ENCODE measurements at regions not wholly inside any gene's neighbourhood (a gene's known extent, or its start where the extent isn't known, plus 50 kb on each side); places are given as distances from the start of the nearest gene placed in this dataset.
A peak's percentile ranks its signal among the peaks of the same experiment; 100 is the strongest.

DNA sequence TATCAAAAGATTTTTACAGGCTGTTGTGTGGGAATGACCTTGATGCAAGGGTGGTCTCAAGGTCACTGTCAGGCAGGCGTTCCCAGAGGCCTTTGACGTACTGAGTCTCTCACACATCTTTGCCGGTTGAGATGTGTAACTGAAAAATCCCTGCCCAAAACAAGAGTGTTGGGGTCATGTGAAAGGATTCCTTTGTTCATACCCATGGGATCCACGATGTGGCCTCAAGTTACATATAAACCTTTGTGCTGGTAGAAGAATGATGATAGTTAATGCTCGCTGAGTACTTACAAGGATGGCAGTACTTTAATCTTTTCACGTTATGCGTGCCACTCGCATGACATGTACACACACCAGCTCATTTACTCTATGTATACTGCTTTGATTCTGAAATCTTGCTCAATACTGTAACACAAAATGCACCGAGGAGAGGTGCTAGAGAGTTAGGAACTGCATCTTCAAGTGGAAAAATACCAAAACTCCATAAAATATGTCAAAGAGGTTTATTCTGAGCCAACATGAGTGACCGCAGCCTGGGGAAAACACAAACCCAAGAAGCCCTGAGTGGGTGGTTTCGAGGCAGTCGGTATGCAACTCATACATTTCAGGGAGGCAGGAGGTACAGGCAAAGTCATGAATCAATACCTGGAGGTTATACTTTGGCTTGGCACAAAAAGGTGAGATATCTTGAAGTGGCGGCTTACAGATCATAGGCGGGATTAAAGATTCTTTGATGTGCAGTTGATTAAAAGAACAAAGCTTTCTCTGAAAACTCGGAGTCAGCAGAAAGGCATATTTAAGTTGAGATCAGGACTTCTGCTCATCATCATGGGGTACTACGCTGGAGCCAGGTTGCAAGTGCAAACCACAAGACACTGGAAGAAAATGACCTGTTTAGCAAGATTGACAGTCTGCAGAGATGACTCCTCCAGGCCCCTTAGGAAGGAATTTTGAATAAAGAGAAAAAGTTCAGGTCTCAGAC lies 87.4 kb upstream of the ARHGEF7 start:
- Mint-ChIP-seq H3K27me3 (peaks cover 4% of the 10 kb centered on the region), H3K27ac (peak overlapping the region; percentile 81), H3K36me3 (ENCODE audit: low read depth) (peaks cover 5% of the 10 kb centered on the region), H3K4me3 (peak overlapping the region; percentile 44), H3K4me1 (peaks cover 25% of the 10 kb centered on the region), H3K9me3 (no peaks in the 10 kb centered on the region)
- peak; percentile 49 for ATAC-seq (replicated peaks)

DNA sequence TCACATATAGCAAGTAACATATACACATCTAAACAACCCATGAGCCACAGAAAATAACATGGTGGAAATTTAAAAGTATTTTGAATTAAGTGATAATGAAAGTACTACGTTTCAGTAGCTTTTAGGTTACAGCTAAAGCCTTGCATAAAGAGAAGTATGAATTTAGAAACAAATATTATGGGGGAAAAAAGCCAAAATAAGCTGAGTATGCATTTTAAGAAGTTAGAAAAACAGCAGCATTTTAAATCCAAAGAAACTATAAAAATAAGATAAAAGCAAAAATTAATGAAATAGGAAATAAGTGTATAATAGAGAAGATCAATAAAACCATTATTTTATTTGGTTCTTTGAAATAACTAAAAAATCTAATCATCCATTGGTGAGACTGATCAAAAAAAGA lies 89.8 kb upstream of the ARHGEF7 start:
- peaks cover 11% of the 10 kb centered on the region for H3K27me3 Mint-ChIP-seq
- no peaks in the 10 kb centered on the region for H3K36me3 Mint-ChIP-seq (ENCODE audit: low read depth)
- no peak overlapping the region for H3K27ac Mint-ChIP-seq

DNA sequence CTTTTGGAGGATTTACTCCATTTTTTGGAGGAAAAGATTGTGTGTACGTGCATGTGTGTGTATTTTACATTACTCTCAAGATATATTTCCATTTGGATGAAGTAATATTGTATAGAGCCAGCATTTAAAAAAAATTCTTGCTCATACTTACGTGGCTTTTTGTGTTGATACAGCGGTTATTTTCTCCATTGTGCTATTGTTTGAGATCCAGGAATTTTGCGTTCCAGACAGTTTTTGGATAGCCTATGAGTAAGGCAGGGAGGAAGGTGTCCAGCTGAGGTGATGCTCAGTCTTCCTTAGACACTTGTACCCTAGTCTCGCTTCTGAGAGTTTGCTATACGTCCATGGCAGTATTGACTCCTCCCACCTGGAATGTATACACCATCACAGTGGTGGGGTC lies 92.2 kb upstream of the ARHGEF7 start:
- no peak for ATAC-seq (replicated peaks)
- Mint-ChIP-seq H3K4me1 (peaks cover 5% of the 10 kb centered on the region), H3K27me3 (peaks cover 7% of the 10 kb centered on the region)

More for the DNA sequence above, 89.8 kb upstream of the ARHGEF7 start:
- peaks cover 8% of the 10 kb centered on the region for H3K9me3 Mint-ChIP-seq
- H3K4me3 Mint-ChIP-seq = no peak overlapping the region
- ATAC-seq (replicated peaks) = no peak
- peaks cover 11% of the 10 kb centered on the region for H3K4me1 Mint-ChIP-seq

DNA sequence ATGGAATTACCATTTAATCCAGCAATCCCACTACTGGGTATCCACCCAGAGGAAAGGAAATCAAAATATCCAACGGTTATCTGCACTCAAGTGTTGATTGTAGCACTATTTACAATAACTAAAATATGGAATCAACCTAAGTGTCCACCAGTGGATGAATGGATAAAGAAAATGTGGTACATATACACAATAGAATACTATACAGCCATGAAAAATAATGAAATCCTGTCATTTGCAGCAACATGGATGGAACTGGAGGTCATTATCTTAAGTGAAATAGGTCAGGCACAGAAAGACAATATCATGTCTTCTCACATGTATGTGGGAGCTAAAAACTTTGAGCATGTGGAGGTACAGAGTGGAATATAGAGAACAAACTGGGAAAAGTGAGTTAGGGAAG lies 92.9 kb upstream of the ARHGEF7 start:
- H3K36me3 Mint-ChIP-seq (ENCODE audit: low read depth) = no peaks in the 10 kb centered on the region
- no peaks in the 10 kb centered on the region for H3K4me1 Mint-ChIP-seq
- H3K4me3 Mint-ChIP-seq = no peak overlapping the region
- H3K27me3 Mint-ChIP-seq = peaks cover 7% of the 10 kb centered on the region
- no peak overlapping the region for H3K27ac Mint-ChIP-seq
- peaks cover 8% of the 10 kb centered on the region for H3K9me3 Mint-ChIP-seq
- ATAC-seq (replicated peaks) = no peak

More for the DNA sequence above, 92.2 kb upstream of the ARHGEF7 start:
- H3K27ac Mint-ChIP-seq = no peak overlapping the region
- no peaks in the 10 kb centered on the region for H3K36me3 Mint-ChIP-seq (ENCODE audit: low read depth)
- H3K9me3 Mint-ChIP-seq = peaks cover 8% of the 10 kb centered on the region
- H3K4me3 Mint-ChIP-seq = no peak overlapping the region

DNA sequence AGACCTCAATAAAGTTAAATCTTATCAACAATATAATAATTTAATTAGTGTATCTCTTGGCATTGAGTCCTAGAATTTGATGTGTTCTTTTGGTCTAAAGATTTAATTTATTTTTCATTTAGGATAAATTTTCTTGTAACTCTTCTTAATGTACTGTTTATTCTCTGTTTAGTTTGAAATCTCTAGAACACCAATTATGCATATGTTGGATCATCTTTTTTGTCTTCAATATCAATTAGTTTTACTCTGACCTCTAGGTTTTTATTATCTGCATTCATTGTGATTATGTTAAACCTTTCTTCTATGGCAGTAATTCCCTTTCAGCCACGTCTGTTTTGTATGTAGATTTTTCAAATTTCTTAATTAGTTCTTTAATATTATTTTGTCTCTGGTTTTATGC lies 93.8 kb upstream of the ARHGEF7 start:
- Mint-ChIP-seq H3K4me3 (no peak overlapping the region), H3K36me3 (ENCODE audit: low read depth) (no peaks in the 10 kb centered on the region), H3K9me3 (peaks cover 8% of the 10 kb centered on the region), H3K27me3 (peaks cover 7% of the 10 kb centered on the region), H3K4me1 (no peaks in the 10 kb centered on the region), H3K27ac (no peak overlapping the region)
- ATAC-seq (replicated peaks) = no peak

DNA sequence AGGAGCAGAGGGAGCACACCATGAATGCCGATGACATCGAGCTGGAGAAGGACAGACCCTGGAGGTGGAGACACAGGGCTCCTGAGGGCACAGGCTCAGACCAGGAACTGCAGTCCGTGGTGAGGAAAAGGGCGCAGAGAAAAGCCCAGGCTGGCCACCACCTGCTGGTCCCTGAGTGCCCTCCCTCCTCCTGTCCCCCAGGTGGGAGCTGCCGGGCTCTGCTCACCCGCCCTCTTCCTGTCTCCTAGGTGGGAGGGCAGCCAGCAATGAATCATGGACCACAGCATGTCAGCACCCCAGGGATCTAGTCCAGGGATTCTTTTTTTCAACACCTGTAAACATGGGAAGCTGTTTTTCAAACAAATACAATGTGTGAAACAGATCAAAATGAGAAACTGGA lies 94.6 kb upstream of the ARHGEF7 start:
- peaks cover 7% of the 10 kb centered on the region for H3K27me3 Mint-ChIP-seq
- no peak overlapping the region for H3K4me3 Mint-ChIP-seq
- no peak overlapping the region for H3K27ac Mint-ChIP-seq
- ATAC-seq (replicated peaks) = no peak
- no peaks in the 10 kb centered on the region for H3K36me3 Mint-ChIP-seq (ENCODE audit: low read depth)
- H3K4me1 Mint-ChIP-seq = no peaks in the 10 kb centered on the region
- H3K9me3 Mint-ChIP-seq = peaks cover 8% of the 10 kb centered on the region

DNA sequence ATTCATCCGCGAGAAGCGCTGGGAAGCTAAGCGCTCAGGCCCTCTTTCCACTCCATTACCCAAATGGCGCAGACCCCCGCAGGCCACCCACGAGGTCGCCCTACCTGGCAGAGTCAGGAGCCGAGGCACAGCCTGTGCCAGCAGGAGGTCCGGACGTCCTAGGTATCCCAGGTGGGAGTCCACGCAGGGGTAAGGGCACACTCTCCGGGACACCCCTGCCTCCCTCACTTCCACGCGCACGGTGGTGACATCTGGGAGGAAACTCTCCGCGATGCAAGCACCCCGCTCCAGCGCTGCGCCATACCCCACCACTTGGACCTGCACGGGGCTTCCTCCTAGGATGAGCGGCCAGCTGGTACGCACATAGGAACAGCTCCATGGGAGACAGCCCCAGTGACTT lies 95.1 kb upstream of the ARHGEF7 start:
- no peak overlapping the region for H3K4me3 Mint-ChIP-seq
- no peak for ATAC-seq (replicated peaks)
- no peak overlapping the region for H3K27ac Mint-ChIP-seq
- H3K27me3 Mint-ChIP-seq = peaks cover 7% of the 10 kb centered on the region
- H3K9me3 Mint-ChIP-seq = peaks cover 8% of the 10 kb centered on the region
- H3K4me1 Mint-ChIP-seq = no peaks in the 10 kb centered on the region
- H3K36me3 Mint-ChIP-seq (ENCODE audit: low read depth) = no peaks in the 10 kb centered on the region

DNA sequence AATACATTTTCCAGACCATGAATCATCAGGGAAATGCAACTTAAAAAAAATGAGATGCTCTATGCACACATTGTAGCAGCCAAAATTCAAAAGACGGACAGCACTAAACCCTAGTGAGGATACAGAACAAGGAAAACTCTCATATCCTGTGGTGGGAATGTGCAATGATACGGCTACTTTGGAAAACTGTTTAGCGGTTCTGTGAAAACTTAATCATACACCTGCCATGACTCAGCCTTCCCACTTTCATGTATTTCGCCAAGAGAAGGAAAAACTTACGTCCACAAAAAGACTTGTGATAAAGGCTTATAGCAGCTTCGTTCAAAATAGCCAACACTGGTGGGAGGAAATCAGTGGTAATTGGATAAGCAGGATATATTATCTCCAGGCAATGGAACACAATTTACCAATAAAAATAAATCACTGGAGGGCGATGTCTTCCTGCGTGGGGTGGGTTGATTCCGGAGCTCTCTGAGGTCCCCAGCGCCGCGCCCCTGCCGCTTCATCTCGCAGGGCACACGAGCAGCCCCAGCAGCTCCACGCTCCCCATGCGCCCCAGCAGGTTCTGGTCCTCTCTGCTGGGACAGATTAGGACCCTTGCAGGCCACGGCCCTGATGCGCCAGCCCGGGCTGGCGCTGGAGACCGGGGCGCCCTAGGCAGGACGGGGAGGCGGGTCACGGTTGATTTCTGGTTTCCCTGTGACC lies 97.2 kb upstream of the ARHGEF7 start:
- Mint-ChIP-seq H3K27ac (no peak overlapping the region), H3K27me3 (peaks cover 7% of the 10 kb centered on the region), H3K4me1 (no peaks in the 10 kb centered on the region), H3K9me3 (peaks cover 8% of the 10 kb centered on the region), H3K4me3 (no peak overlapping the region), H3K36me3 (ENCODE audit: low read depth) (no peaks in the 10 kb centered on the region)
- ATAC-seq (replicated peaks) = no peak

DNA sequence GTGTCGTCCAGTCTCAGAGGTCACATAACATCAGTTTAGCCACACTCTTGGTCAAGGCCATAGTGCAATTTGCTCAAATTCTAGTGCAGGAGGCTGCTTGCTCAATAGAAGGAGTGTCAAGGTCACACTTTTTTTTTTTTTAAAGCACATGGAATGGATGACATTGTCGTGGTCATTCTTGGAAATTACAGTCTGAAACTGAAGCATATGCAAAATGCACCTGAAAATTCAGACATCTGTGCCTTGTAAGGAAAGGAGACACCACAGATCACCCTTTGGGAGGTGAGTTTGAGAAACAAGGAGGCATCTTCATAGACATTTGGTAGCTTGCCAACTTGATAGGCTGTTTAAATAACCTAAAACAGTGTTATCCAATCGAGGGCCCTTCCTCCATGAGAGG lies 98.3 kb upstream of the ANKRD10 start:
- H3K36me3 Mint-ChIP-seq (ENCODE audit: low read depth) = no peaks in the 10 kb centered on the region
- no peak overlapping the region for H3K4me3 Mint-ChIP-seq
- no peaks in the 10 kb centered on the region for H3K27me3 Mint-ChIP-seq
- H3K4me1 Mint-ChIP-seq = no peaks in the 10 kb centered on the region
- H3K9me3 Mint-ChIP-seq = no peaks in the 10 kb centered on the region
- no peak overlapping the region for H3K27ac Mint-ChIP-seq
- peak; percentile 28 for ATAC-seq (replicated peaks)

DNA sequence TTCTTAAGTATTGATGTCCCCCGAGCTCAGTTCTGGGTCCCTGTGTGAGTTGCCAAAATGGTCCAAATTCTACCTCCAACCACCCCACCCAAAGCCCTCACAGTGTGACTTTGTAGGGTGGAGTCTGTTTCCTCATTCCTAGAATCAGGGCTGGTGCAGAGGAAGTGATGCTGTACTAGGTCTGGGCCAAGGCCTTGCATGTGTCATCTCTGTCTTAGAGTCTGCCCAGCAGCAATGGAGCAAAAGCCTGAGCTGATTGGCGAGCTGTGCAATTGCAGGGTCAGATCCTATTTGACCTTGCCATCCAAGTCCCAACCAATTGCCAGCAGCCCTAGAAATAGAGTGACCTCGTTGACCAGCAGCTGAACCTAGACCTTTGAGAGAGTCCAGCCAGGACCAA lies 97.0 kb upstream of the ANKRD10 start:
- Mint-ChIP-seq H3K36me3 (ENCODE audit: low read depth) (no peaks in the 10 kb centered on the region), H3K9me3 (no peaks in the 10 kb centered on the region), H3K27ac (peak overlapping the region; percentile 2), H3K4me3 (no peak overlapping the region), H3K27me3 (no peaks in the 10 kb centered on the region), H3K4me1 (no peaks in the 10 kb centered on the region)
- peak; percentile 89 for ATAC-seq (replicated peaks)

DNA sequence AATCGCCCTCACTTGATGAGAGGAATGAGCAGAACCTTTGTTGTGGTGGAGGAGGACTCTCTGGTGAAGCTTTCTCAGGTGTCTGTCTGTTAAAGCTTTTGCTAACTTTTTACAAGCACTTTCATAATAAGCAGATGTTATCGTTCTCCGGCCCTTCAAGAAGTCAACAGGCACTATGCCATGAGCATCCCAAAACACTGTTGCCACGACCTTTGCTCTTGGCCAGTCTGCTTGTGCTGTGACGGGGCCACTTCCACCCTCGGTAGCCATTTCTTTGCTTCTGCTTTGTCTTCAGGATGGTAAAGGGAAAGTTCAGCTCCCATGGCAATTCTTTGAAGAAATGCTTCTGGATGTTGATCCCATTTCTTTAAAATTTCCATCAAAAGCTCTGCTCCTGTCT lies 93.5 kb upstream of the ANKRD10 start:
- no peak overlapping the region for H3K4me3 Mint-ChIP-seq
- no peak for ATAC-seq (replicated peaks)

DNA sequence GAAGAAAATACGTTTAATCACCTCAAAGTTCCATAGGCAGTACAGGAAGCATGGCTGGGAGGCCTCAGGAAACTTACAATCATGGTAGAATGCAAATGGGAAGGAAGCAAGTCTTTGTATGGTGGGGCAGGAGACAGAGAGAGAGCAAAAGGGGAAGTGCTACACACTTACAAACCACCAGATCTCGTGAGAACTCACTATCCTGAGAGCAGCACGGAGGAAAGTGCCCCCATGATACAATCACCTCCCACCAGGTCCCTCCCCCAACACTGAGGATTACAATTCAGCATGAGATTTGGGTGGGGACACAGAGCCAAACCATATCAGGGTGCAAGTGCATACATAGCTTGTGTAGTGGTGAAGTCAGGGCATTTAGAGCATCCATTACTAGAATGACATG lies 92.3 kb upstream of the ANKRD10 start:
- Mint-ChIP-seq H3K27ac (no peak overlapping the region), H3K4me3 (no peak overlapping the region), H3K4me1 (no peaks in the 10 kb centered on the region), H3K36me3 (ENCODE audit: low read depth) (no peaks in the 10 kb centered on the region), H3K27me3 (no peaks in the 10 kb centered on the region), H3K9me3 (no peaks in the 10 kb centered on the region)
- no peak for ATAC-seq (replicated peaks)

More for the DNA sequence above, 93.5 kb upstream of the ANKRD10 start:
- Mint-ChIP-seq H3K36me3 (ENCODE audit: low read depth) (no peaks in the 10 kb centered on the region), H3K27me3 (no peaks in the 10 kb centered on the region), H3K27ac (no peak overlapping the region), H3K4me1 (no peaks in the 10 kb centered on the region), H3K9me3 (no peaks in the 10 kb centered on the region)

DNA sequence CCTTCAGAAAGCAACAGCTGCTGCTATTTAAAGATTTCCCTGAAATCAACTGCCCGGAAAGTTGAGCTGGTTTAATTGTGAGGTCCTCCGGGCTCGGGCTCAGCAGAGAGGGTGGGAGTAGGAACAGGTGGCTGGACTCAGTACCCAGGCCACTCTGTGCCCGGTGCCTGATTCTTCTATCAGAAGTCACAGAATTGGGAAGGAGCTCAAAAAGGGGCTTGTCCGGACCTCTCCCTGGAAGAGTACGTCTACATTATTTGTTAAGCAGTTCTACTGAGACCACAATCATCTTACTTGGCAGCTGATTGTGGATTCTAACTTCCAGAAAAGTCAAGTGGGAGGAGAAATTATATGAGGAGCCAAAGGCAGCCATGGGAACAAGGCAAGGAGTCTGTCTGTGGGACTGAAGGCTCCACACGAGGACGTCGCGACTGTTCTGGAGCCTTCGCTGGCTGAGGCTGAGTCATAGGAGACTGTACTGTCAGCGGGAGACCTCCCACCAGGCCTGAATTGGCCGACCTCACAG lies 91.7 kb upstream of the ANKRD10 start:
- Mint-ChIP-seq H3K9me3 (no peaks in the 10 kb centered on the region), H3K27ac (no peak overlapping the region), H3K4me1 (no peaks in the 10 kb centered on the region), H3K27me3 (no peaks in the 10 kb centered on the region), H3K36me3 (ENCODE audit: low read depth) (no peaks in the 10 kb centered on the region), H3K4me3 (no peak overlapping the region)
- ATAC-seq (replicated peaks) = no peak

DNA sequence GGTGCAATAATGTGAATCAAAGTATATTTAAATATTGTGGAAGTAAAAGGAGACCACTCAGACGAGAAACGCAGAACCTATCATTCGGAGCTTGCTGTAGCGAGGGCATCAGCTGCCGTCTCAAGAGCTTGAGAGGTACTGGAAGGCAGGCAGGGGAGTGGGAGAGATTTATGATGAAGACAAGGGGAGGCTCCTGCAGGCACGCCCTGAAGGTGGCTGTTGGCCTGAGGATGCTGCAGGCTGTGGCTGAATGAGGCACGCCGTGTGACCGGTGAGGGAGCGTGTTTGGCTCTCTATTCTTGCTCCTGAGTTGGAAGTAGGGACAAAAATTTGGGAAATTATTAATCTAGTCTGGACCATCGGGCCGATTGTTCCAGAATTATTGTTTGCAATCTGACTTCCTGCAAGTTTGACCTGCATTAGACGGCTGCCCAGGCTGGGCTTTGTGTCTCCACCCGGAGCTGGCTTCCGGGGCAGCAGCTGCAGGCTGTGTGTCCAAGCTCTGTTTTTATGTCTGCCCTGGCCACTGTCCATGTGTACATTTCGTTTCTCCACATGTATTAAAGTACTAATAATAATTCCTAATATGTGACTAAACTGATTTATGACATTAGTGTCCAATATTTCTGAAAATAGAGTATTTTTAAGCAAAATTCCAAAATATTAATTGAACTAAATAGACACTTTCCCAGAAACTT lies 91.1 kb upstream of the ANKRD10 start:
- no peak for ATAC-seq (replicated peaks)
- no peak overlapping the region for H3K27ac Mint-ChIP-seq
- H3K36me3 Mint-ChIP-seq (ENCODE audit: low read depth) = no peaks in the 10 kb centered on the region
- no peak overlapping the region for H3K4me3 Mint-ChIP-seq
- H3K9me3 Mint-ChIP-seq = no peaks in the 10 kb centered on the region
- no peaks in the 10 kb centered on the region for H3K27me3 Mint-ChIP-seq
- H3K4me1 Mint-ChIP-seq = no peaks in the 10 kb centered on the region
